ENCODE measurements at regions not wholly inside any gene's neighbourhood (a gene's known extent, or its start where the extent isn't known, plus 50 kb on each side); places are given as distances from the start of the nearest gene placed in this dataset.

DNA sequence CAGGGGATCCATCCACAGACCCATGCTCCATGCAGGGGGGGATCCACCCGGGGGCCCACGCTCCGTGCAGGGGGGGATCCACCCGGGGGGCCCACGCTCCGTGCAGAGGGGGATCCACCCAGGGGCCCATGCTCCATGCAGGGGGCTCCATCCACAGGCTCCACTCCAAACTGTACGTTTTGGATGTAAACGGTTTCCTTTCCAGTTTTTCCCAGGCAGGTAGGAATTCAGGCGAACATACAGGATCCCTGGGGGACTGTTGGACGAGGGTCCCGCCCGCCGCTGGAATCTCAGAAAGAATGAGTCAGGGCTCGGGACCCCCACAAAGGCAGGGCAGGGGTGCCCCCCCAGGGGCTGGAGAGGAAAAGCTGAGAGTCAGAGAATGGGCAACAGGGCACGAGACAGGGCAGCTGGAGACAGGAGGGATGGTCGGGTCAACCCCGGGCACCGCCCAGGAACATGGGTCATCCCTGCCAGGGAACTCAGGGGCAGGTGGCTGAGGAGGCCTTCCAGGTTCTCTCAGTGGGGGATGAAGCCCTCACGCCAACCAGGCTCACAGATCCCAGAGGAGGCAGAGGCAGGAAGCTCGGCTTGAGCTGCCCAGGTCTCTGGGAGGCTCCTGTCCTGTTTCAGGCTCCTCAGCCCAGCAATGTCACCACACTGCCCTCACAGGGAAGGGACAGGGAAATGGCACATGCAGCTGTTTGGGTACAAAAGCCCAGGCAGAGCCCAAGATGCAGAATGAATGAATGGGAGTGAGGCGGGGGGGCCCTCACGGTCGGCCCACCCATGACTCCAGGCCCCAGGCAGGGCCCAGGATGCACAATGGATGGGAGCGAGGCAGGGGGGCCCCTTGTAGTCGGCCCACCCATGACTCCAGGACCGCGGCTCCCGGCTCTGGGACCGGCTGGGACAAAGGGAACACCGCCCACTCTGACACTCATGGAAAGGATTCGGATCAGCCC, 200.2 kb downstream of the BRD1 start:
- peaks cover 0 to 14% (median 0%) of the 10 kb centered on the region in 4 donors for H3K4me1 ChIP-seq
- H3K27ac ChIP-seq: no peak overlapping the region
- TF ChIP-seq POLR2A (IDR thresholded peaks at IDR 0.05) (no peak), CTCF (IDR thresholded peaks at IDR 0.05) (no peak), EP300 (IDR thresholded peaks at IDR 0.05) (no peak)
- no peak for DNase-seq (ENCODE audit: low spot score in 2 of 2)
- 52 to 71% methylated on average over 26 to 30 of the region's 31 CpGs for WGBS, 2 donors
- no peak overlapping the region for H3K4me3 ChIP-seq
- no peaks in the 10 kb centered on the region for H3K27me3 ChIP-seq
- H3K36me3 ChIP-seq: no peaks in the 10 kb centered on the region
- H3K9me3 ChIP-seq: no peaks in the 10 kb centered on the region

DNA sequence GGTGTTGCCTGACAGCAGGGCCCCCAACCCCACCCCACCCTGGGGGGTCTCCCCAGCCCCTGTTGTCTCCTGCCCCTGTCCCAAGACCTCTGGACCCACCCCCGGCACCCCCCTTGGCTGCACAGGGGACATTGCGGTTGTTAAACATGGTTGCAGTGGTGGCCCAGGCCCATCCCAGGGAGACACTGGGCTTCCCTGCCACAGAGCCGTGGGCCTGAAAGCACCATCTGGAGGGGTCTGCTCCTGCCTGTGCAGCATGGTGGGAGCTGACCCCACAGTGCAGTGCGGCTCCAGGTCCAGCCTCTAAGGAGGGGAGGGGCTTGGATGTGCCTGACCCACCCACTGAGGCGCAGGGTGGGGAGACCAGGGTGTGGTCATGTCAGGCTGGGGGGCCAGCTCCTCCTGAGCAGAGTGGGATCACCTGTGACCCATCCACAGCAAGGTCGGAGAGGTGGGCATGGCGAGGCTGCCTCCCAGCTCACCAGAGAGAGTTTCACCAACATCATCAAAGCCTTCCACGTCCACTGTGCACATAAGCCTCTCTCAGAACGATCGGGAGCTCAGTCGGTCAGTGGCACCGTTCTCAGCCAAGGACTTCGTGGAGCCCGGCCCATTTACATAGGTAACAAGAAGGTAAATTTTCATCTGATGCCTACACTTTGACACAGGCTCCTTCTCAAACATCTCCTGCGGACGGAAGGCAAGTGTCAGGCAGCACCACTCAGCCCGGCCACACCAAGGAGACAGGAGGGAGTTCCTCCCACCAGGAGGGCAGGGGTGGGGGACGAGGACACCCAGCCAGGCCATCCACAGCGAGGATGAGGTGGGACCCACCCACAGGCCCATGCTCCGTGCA, 201.1 kb downstream of the BRD1 start:
- Histone ChIP-seq H3K4me3 (no peak overlapping the region), H3K27me3 (peaks cover 0 to under 1% of the 10 kb centered on the region in 2 donors), H3K9me3 (no peaks in the 10 kb centered on the region), H3K36me3 (no peaks in the 10 kb centered on the region), H3K27ac (no peak overlapping the region), H3K4me1 (peaks cover 0 to 7% (median 0%) of the 10 kb centered on the region in 4 donors)
- DNase-seq (ENCODE audit: low spot score in 2 of 2): no peak
- TF ChIP-seq POLR2A (IDR thresholded peaks at IDR 0.05) (no peak), CTCF (IDR thresholded peaks at IDR 0.05) (no peak), EP300 (IDR thresholded peaks at IDR 0.05) (no peak)
- 80 to 84% methylated on average over 18 to 19 of the region's 20 CpGs for WGBS, 2 donors

DNA sequence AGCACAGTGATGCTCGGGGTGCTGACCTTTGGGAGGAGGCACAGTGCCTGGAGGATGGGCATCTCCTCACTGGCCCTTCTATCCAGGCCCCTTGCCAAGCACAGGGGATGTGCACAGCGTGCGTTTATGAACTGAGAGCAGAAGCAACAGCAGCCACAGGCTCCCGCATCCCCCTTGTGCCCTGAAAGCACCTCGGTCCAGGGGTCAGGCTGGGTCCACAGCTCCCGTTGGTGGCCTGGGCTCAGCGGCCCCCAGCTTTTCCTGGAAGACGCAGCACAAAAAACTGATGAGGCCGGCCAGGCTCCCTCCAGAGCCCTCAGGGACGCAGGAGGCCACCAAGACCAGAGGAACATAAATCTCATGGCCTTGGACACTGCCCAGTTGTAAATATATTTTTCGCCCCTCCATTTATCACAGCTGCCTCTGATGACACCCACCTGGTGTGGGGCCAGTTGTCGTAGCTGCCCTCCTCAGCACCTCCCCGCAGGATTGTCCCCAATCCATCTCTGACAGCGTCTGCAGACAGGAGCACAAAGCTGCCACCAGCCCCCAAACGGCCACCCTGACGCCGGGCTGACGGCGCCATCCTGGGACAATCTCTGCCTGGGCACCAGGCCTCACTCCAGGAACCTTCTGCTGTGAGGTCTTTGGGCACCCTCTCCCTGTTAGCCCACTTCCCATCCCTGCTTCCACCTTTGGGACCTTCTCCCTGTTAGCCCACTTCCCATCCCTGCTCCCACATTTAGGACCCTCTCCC, 203.1 kb downstream of the BRD1 start:
- Histone ChIP-seq H3K4me1 (peaks cover 0 to 7% (median 0%) of the 10 kb centered on the region in 4 donors), H3K27me3 (peaks cover 0 to 5% of the 10 kb centered on the region in 2 donors), H3K4me3 (no peak overlapping the region), H3K27ac (no peak overlapping the region), H3K9me3 (no peaks in the 10 kb centered on the region), H3K36me3 (no peaks in the 10 kb centered on the region)
- 70 to 77% methylated on average over 14 to 19 of the region's 19 CpGs for WGBS, 2 donors
- no peak for DNase-seq (ENCODE audit: low spot score in 2 of 2)
- TF ChIP-seq CTCF (IDR thresholded peaks at IDR 0.05): no peak
- no peak for TF ChIP-seq EP300 (IDR thresholded peaks at IDR 0.05)
- no peak for TF ChIP-seq POLR2A (IDR thresholded peaks at IDR 0.05)

DNA sequence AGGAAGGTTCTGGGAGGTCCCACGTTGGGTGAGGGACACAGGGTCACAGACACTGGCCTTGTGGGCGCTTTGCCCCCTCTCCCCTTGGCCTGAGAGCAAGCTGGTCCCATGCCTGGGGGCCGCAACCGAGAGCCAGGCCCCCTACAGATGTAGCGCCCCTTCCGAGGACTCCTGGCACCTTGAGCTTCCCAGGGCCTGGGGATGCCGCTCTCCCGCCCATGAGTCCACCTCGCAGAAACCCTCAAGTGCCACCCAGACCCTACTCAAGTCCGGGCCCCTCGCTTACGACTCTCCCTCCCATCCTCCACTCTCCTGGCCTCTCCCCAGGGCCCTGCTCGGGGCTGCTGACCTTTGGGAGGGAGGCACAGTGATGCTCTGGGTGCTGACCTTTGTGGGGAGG, 204.0 kb downstream of the BRD1 start:
- H3K27me3 ChIP-seq: peaks cover 0 to 5% of the 10 kb centered on the region in 2 donors
- H3K9me3 ChIP-seq: no peaks in the 10 kb centered on the region
- H3K4me1 ChIP-seq: peaks cover 0 to 5% (median 0%) of the 10 kb centered on the region in 4 donors
- no peak overlapping the region for H3K27ac ChIP-seq
- WGBS, 2 donors: 80 to 82% methylated on average over 11 to 13 of the region's 13 CpGs
- DNase-seq (ENCODE audit: low spot score in 2 of 2): no peak
- no peaks in the 10 kb centered on the region for H3K36me3 ChIP-seq
- TF ChIP-seq EP300 (IDR thresholded peaks at IDR 0.05) (no peak), POLR2A (IDR thresholded peaks at IDR 0.05) (no peak), CTCF (IDR thresholded peaks at IDR 0.05) (no peak)
- no peak overlapping the region for H3K4me3 ChIP-seq

Data from tibial nerve (tissue), 4 donors.